Loucy (cell line): ENCODE measurements at regions not wholly inside any gene's neighbourhood (a gene's known extent, or its start where the extent isn't known, plus 50 kb on each side); places are given as distances from the start of the nearest gene placed in this dataset.

ENCODE experiments used
- EZH2phosphoT487 ChIP-seq: fragments of 200-600 bp; IDR thresholded peaks from 2 replicates; pipeline ENCODE4 v1.6.1; 2018; ENCODE audit warnings: antibody characterized with exemption, mild to moderate bottlenecking, moderate library complexity, borderline replicate concordance
- TF ChIP-seq, protein P1 (sequence below): fragments of 200-600 bp; sonication (generic); conservative IDR thresholded peaks from 2 replicates; pipeline ENCODE4 v1.5.1; 2014; ENCODE audit warnings: mild to moderate bottlenecking, antibody characterized with exemption, low read length

DNA sequence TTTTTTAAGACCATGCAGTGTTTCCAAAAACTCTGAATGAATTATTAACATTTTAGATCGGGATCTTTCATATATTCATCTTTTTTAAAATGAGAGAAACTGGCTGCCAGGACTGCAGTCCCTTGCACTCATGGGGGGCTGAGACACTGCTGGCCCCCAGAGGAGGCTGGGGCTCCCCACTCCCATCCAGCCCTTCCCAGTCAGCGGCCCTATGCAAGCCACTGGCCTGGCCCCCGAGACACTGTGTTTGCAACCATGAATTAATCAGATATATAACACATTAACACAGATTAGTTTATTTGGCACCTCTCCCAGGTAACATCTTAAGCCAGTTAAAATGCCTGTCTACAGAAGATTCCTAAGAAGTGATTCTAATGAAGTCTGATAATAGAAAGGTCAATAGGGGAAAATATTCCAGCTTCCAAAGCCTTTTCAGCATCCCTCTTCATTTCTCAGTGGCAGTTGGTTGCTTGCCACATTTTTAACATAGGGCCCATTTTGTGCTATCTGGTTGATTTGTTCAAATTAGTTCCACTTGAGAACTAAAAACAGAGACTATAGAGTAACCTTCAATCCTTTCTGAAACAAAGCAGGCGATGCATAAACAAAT lies 184.4 kb upstream of the FBXL4 start:
- TF ChIP-seq, protein P1, sequence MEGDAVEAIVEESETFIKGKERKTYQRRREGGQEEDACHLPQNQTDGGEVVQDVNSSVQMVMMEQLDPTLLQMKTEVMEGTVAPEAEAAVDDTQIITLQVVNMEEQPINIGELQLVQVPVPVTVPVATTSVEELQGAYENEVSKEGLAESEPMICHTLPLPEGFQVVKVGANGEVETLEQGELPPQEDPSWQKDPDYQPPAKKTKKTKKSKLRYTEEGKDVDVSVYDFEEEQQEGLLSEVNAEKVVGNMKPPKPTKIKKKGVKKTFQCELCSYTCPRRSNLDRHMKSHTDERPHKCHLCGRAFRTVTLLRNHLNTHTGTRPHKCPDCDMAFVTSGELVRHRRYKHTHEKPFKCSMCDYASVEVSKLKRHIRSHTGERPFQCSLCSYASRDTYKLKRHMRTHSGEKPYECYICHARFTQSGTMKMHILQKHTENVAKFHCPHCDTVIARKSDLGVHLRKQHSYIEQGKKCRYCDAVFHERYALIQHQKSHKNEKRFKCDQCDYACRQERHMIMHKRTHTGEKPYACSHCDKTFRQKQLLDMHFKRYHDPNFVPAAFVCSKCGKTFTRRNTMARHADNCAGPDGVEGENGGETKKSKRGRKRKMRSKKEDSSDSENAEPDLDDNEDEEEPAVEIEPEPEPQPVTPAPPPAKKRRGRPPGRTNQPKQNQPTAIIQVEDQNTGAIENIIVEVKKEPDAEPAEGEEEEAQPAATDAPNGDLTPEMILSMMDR = no peak
- no peak for TF ChIP-seq EZH2phosphoT487
